Neural progenitor cell (in vitro differentiated cells): ENCODE measurements at regions not wholly inside any gene's neighbourhood (a gene's known extent, or its start where the extent isn't known, plus 50 kb on each side); places are given as distances from the start of the nearest gene placed in this dataset.

Source experiments
- DNase-seq: peaks from one replicate; pipeline ENCODE4 v3.0.0-alpha.2; 2016; ENCODE audit warnings: low spot score
- H2AFZ ChIP-seq: fragments of 200-600 bp; sonication (generic); replicated peaks from 2 replicates; pipeline ENCODE4 v1.6.1; 2016; ENCODE audit warnings: antibody characterized with exemption
- H3F3A ChIP-seq: fragments of 200-600 bp; sonication (generic); 2 replicates; pipeline ENCODE4 v1.6.1; 2016; ENCODE audit warnings: antibody characterized with exemption, low read depth
- H3K27ac ChIP-seq: fragments of 200-600 bp; sonication (generic); 2 replicates; pipeline ENCODE4 v1.5.1; 2016; ENCODE audit warnings: mild to moderate bottlenecking
- H3K27me3 ChIP-seq: fragments of 200-600 bp; sonication (generic); 2 replicates; pipeline ENCODE4 v1.6.1; 2016; ENCODE audit warnings: mild to moderate bottlenecking, moderate library complexity
- H3K36me3 ChIP-seq: fragments of 200-600 bp; sonication (generic); 2 replicates; pipeline ENCODE4 v1.5.1; 2016
- H3K4me1 ChIP-seq: fragments of 200-600 bp; sonication (generic); 2 replicates; pipeline ENCODE4 v1.6.1; 2016; ENCODE audit warnings: mixed run types
- H3K4me2 ChIP-seq: fragments of 200-600 bp; sonication (generic); 2 replicates; pipeline ENCODE4 v1.6.1; 2016
- H3K4me3 ChIP-seq: fragments of 200-600 bp; sonication (generic); 2 replicates; pipeline ENCODE4 v1.5.1; 2016
- H3K79me2 ChIP-seq: fragments of 200-600 bp; sonication (generic); 2 replicates; pipeline ENCODE4 v1.6.1; 2016; ENCODE audit warnings: low read depth
- H3K9ac ChIP-seq: fragments of 200-600 bp; sonication (generic); 2 replicates; pipeline ENCODE4 v1.6.1; 2016
- H3K9me3 ChIP-seq: fragments of 200-600 bp; sonication (generic); 2 replicates; pipeline ENCODE4 v1.5.1; 2016; ENCODE audit warnings: low read depth
- H4K20me1 ChIP-seq: fragments of 200-600 bp; sonication (generic); 2 replicates; pipeline ENCODE4 v1.6.1; 2016; ENCODE audit warnings: low read depth
- H3K27ac Mint-ChIP-seq: 3 replicates; pipeline ENCODE4 v1.8.0; 2021; ENCODE audit warnings: mixed read lengths
- H3K27me3 Mint-ChIP-seq: 2 replicates; pipeline ENCODE4 v1.8.0; 2022; ENCODE audit warnings: low read depth, mild to moderate bottlenecking, inconsistent platforms, moderate library complexity, mixed read lengths; ENCODE audit not compliant: insufficient read depth
- H3K36me3 Mint-ChIP-seq: 3 replicates; pipeline ENCODE4 v1.8.0; 2021; ENCODE audit warnings: mixed read lengths
- H3K4me1 Mint-ChIP-seq: 3 replicates; pipeline ENCODE4 v1.8.0; 2021; ENCODE audit warnings: mixed read lengths
- H3K4me3 Mint-ChIP-seq: 3 replicates; pipeline ENCODE4 v1.8.0; 2021; ENCODE audit warnings: mild to moderate bottlenecking, moderate library complexity, mixed read lengths
- H3K9me3 Mint-ChIP-seq: 3 replicates; pipeline ENCODE4 v1.8.0; 2020; ENCODE audit warnings: mixed read lengths
- EZH2 ChIP-seq: fragments of 200-600 bp; sonication (generic); IDR thresholded peaks from 2 replicates; pipeline ENCODE4 v1.6.1; 2017; ENCODE audit warnings: antibody characterized with exemption, mild to moderate bottlenecking, moderate library complexity
- EZH2phosphoT487 ChIP-seq: fragments of 200-600 bp; sonication (generic); IDR thresholded peaks from 2 replicates; pipeline ENCODE4 v1.6.1; 2017; ENCODE audit warnings: antibody characterized with exemption
- TF ChIP-seq, protein P1 (sequence below): fragments of 200-600 bp; sonication (generic); IDR thresholded peaks from 2 replicates; pipeline ENCODE4 v1.5.1; 2017; ENCODE audit warnings: antibody characterized with exemption, mild to moderate bottlenecking

DNA sequence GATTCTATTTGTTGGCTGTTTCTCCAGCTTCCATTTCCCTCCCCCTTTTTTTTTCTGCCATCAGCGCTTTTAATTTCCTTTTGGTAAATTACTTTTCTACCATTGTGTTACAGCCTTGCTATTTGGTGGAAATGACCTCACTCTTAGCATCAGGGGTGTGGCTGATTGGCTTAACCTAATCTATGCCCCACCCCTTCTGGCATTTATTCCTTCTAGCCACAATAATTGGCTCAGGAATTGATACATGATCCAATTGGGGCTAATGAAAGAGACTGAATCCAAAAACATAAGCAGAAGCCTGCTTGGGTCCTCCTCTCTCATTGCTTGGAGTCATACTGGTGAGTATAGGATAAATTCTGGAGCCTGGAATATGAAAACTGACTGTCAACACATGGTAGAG, 402.4 kb upstream of the LRRC4C start:
- H3K9ac ChIP-seq, result no peak overlapping the region
- no peaks in the 10 kb centered on the region for H3F3A ChIP-seq
- H3K4me3 Mint-ChIP-seq, result no peak overlapping the region
- no peaks in the 10 kb centered on the region for H3K79me2 ChIP-seq
- no peak overlapping the region for H3K27ac ChIP-seq
- no peak overlapping the region for H3K27ac Mint-ChIP-seq
- no peaks in the 10 kb centered on the region for H3K4me1 Mint-ChIP-seq
- no peak for DNase-seq
- no peaks in the 10 kb centered on the region for H3K9me3 ChIP-seq
- H3K36me3 ChIP-seq, result no peaks in the 10 kb centered on the region
- H3K4me3 ChIP-seq, result no peak overlapping the region
- H2AFZ ChIP-seq, result no peak overlapping the region
- no peak overlapping the region for H3K4me2 ChIP-seq
- no peaks in the 10 kb centered on the region for H4K20me1 ChIP-seq
- H3K27me3 Mint-ChIP-seq, result no peaks in the 10 kb centered on the region
- TF ChIP-seq, protein P1, sequence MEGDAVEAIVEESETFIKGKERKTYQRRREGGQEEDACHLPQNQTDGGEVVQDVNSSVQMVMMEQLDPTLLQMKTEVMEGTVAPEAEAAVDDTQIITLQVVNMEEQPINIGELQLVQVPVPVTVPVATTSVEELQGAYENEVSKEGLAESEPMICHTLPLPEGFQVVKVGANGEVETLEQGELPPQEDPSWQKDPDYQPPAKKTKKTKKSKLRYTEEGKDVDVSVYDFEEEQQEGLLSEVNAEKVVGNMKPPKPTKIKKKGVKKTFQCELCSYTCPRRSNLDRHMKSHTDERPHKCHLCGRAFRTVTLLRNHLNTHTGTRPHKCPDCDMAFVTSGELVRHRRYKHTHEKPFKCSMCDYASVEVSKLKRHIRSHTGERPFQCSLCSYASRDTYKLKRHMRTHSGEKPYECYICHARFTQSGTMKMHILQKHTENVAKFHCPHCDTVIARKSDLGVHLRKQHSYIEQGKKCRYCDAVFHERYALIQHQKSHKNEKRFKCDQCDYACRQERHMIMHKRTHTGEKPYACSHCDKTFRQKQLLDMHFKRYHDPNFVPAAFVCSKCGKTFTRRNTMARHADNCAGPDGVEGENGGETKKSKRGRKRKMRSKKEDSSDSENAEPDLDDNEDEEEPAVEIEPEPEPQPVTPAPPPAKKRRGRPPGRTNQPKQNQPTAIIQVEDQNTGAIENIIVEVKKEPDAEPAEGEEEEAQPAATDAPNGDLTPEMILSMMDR, result no peak
- TF ChIP-seq EZH2, result no peak
- TF ChIP-seq EZH2phosphoT487, result no peak
- H3K27me3 ChIP-seq, result no peaks in the 10 kb centered on the region
- no peaks in the 10 kb centered on the region for H3K36me3 Mint-ChIP-seq
- H3K4me1 ChIP-seq, result no peaks in the 10 kb centered on the region
- no peaks in the 10 kb centered on the region for H3K9me3 Mint-ChIP-seq

GRCh38 chr11:41866525-41866924, 407.1 kb upstream of the LRRC4C start:
- no peak overlapping the region for H3K27ac ChIP-seq
- DNase-seq, result no peak
- H3K27me3 Mint-ChIP-seq, result no peaks in the 10 kb centered on the region
- no peak overlapping the region for H3K27ac Mint-ChIP-seq
- H3K4me3 Mint-ChIP-seq, result no peak overlapping the region
- no peak overlapping the region for H3K4me3 ChIP-seq
- no peak overlapping the region for H2AFZ ChIP-seq
- no peaks in the 10 kb centered on the region for H3K4me1 ChIP-seq
- H3K27me3 ChIP-seq, result no peaks in the 10 kb centered on the region
- H3K4me2 ChIP-seq, result no peak overlapping the region
- H3K36me3 Mint-ChIP-seq, result no peaks in the 10 kb centered on the region
- H3K4me1 Mint-ChIP-seq, result no peaks in the 10 kb centered on the region
- H3K9me3 Mint-ChIP-seq, result no peaks in the 10 kb centered on the region
- TF ChIP-seq, protein P1, result no peak
- TF ChIP-seq EZH2phosphoT487 (no peak), EZH2 (no peak)
- H4K20me1 ChIP-seq, result no peaks in the 10 kb centered on the region
- no peaks in the 10 kb centered on the region for H3K79me2 ChIP-seq
- H3F3A ChIP-seq, result no peaks in the 10 kb centered on the region
- H3K36me3 ChIP-seq, result no peaks in the 10 kb centered on the region
- no peaks in the 10 kb centered on the region for H3K9me3 ChIP-seq
- H3K9ac ChIP-seq, result no peak overlapping the region

DNA sequence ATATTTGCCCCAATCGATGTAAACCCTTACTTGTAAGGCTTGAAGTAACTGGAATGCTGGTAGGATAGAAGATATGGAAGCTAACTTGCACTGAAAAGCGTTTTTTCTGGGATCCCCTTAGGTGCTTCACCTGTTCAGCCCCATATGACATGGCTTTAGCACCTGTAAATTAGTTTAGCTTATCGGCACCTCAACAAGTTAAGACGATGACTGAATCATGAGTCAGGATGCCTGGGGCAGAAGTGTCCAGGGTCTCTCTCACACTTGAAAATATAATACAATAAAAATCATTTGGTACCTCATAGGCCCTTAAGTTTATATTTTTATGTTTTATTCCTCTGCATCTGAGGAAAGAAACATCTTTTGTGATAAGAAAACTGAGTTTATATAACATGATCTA, 409.2 kb upstream of the LRRC4C start:
- H3K9me3 Mint-ChIP-seq, result no peaks in the 10 kb centered on the region
- Histone ChIP-seq H3K27ac (no peak overlapping the region), H3K4me3 (no peak overlapping the region), H3K36me3 (no peaks in the 10 kb centered on the region), H3K9ac (no peak overlapping the region), H3K4me1 (no peaks in the 10 kb centered on the region), H3K27me3 (no peaks in the 10 kb centered on the region), H3K9me3 (no peaks in the 10 kb centered on the region), H4K20me1 (no peaks in the 10 kb centered on the region), H3K4me2 (no peak overlapping the region), H3F3A (no peaks in the 10 kb centered on the region), H2AFZ (no peak overlapping the region), H3K79me2 (no peaks in the 10 kb centered on the region)
- H3K27me3 Mint-ChIP-seq, result no peaks in the 10 kb centered on the region
- no peak overlapping the region for H3K27ac Mint-ChIP-seq
- H3K4me3 Mint-ChIP-seq, result no peak overlapping the region
- H3K36me3 Mint-ChIP-seq, result no peaks in the 10 kb centered on the region
- DNase-seq, result no peak
- TF ChIP-seq, protein P1, result no peak
- TF ChIP-seq EZH2 (no peak), EZH2phosphoT487 (no peak)
- peaks cover 12% of the 10 kb centered on the region for H3K4me1 Mint-ChIP-seq

GRCh38 chr11:41872426-41872825, 413.0 kb upstream of the LRRC4C start:
- H3K27ac ChIP-seq, result no peak overlapping the region
- no peak for DNase-seq
- H3F3A ChIP-seq, result no peaks in the 10 kb centered on the region
- H3K27me3 ChIP-seq, result no peaks in the 10 kb centered on the region
- H3K36me3 Mint-ChIP-seq, result no peaks in the 10 kb centered on the region
- TF ChIP-seq, protein P1, result no peak
- TF ChIP-seq EZH2phosphoT487 (no peak), EZH2 (no peak)
- peaks cover 12% of the 10 kb centered on the region for H3K4me1 Mint-ChIP-seq
- H3K9me3 ChIP-seq, result no peaks in the 10 kb centered on the region
- no peak overlapping the region for H3K4me3 Mint-ChIP-seq
- H3K27ac Mint-ChIP-seq, result no peak overlapping the region
- H3K9me3 Mint-ChIP-seq, result no peaks in the 10 kb centered on the region
- H3K27me3 Mint-ChIP-seq, result no peaks in the 10 kb centered on the region
- no peaks in the 10 kb centered on the region for H4K20me1 ChIP-seq
- no peaks in the 10 kb centered on the region for H3K79me2 ChIP-seq
- no peaks in the 10 kb centered on the region for H3K36me3 ChIP-seq
- H3K4me3 ChIP-seq, result no peak overlapping the region
- no peaks in the 10 kb centered on the region for H3K4me1 ChIP-seq
- H3K4me2 ChIP-seq, result no peak overlapping the region
- no peak overlapping the region for H3K9ac ChIP-seq
- peak overlapping the region; percentile 34 for H2AFZ ChIP-seq
